ENCODE measurements at regions not wholly inside any gene's neighbourhood (a gene's known extent, or its start where the extent isn't known, plus 50 kb on each side); places are given as distances from the start of the nearest gene placed in this dataset.

- no peak overlapping the region for H3K4me2 ChIP-seq (ENCODE audit: low read length)
- CTCF ChIA-PET, result no interaction called here
- H2AFZ ChIP-seq (ENCODE audit: low read depth, low read length, poor library complexity, severe bottlenecking), result no peak overlapping the region
- no peaks in the 10 kb centered on the region for H4K20me1 ChIP-seq (ENCODE audit: insufficient read depth)
- DNase-seq (ENCODE audit: low read depth, low spot score) (no peak), ATAC-seq (no peak)
- TF ChIP-seq ELF1 (IDR thresholded peaks at IDR 0.05; ENCODE audit: borderline replicate concordance, low read depth) (no peak), SIN3A (IDR thresholded peaks at IDR 0.05; ENCODE audit: low read depth) (no peak), FOSL1 (IDR thresholded peaks at IDR 0.05; ENCODE audit: low read depth) (no peak)
- TF ChIP-seq, protein P1, sequence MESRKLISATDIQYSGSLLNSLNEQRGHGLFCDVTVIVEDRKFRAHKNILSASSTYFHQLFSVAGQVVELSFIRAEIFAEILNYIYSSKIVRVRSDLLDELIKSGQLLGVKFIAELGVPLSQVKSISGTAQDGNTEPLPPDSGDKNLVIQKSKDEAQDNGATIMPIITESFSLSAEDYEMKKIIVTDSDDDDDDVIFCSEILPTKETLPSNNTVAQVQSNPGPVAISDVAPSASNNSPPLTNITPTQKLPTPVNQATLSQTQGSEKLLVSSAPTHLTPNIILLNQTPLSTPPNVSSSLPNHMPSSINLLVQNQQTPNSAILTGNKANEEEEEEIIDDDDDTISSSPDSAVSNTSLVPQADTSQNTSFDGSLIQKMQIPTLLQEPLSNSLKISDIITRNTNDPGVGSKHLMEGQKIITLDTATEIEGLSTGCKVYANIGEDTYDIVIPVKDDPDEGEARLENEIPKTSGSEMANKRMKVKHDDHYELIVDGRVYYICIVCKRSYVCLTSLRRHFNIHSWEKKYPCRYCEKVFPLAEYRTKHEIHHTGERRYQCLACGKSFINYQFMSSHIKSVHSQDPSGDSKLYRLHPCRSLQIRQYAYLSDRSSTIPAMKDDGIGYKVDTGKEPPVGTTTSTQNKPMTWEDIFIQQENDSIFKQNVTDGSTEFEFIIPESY (IDR thresholded peaks at IDR 0.05; ENCODE audit: extremely low read depth, insufficient replicate concordance, low read length), result no peak
- H3K27ac ChIP-seq (ENCODE audit: low read depth, low read length), result no peak overlapping the region
- intact Hi-C loops (cut with micrococcal nuclease), result no loop called here
- BruUV-seq (replicated peaks), result no TSS peak
- H3K4me3 ChIP-seq (replicated peaks in 1 of 2; ENCODE audit: low read depth in 1 of 2, low read length in 2 of 2), result no peak overlapping the region
- no peaks in the 10 kb centered on the region for H3K9me2 ChIP-seq (ENCODE audit: insufficient read depth)
- RAD21 ChIA-PET (ENCODE audit: low non-redundant PET in 1 of 2, low total read pairs in 2 of 2, uncharacterized antibody in 2 of 2, unreplicated experiment in 2 of 2), result no interaction called here
- no peaks in the 10 kb centered on the region for H3K36me3 ChIP-seq (ENCODE audit: control insufficient read depth in 1 of 2, insufficient read depth in 2 of 2, low read length in 2 of 2)
- H3K9ac ChIP-seq (ENCODE audit: low read length), result no peak overlapping the region
- POLR2A ChIA-PET, result no interaction called here
- peaks cover 4% of the 10 kb centered on the region; the same call in 1 of the 2 replicates for H3K79me2 ChIP-seq (ENCODE audit: insufficient read depth, low read length)
- peaks cover 3 to 6% of the 10 kb centered on the region in 2 experiments; a peak in 3 of 4 replicates for H3K4me1 ChIP-seq (ENCODE audit: control insufficient read depth in 1 of 2, insufficient read depth in 2 of 2, low read length in 2 of 2)
- H3K9me3 ChIP-seq (ENCODE audit: control insufficient read depth in 1 of 2, insufficient read depth in 1 of 2, low read depth in 1 of 2, low read length in 2 of 2), result no peaks in the 10 kb centered on the region
- no peaks in the 10 kb centered on the region for H3K27me3 ChIP-seq (ENCODE audit: insufficient read depth, low read length)
Measured at GRCh38 chr4:118587116-118587831, 97.9 kb upstream of the METTL14 start.

- ChIA-PET POLR2A (no interaction called here), RAD21 (ENCODE audit: low non-redundant PET in 1 of 2, low total read pairs in 2 of 2, uncharacterized antibody in 2 of 2, unreplicated experiment in 2 of 2) (no interaction called here), CTCF (no interaction called here)
- no peak overlapping the region for H3K4me2 ChIP-seq (ENCODE audit: low read length)
- TF ChIP-seq ATF3 (IDR thresholded peaks at IDR 0.05) (no peak), POLR2A (IDR thresholded peaks at IDR 0.05; ENCODE audit: borderline replicate concordance, extremely low read depth, insufficient read depth, insufficient read length) (no peak)
- no peak overlapping the region for H2AFZ ChIP-seq (ENCODE audit: low read depth, low read length, poor library complexity, severe bottlenecking)
- ATAC-seq, result no peak
- H3K27ac ChIP-seq (ENCODE audit: low read depth, low read length), result no peak overlapping the region
- peaks cover 5% of the 10 kb centered on the region; the same call in 1 of the 2 replicates for H3K79me2 ChIP-seq (ENCODE audit: insufficient read depth, low read length)
- H3K27me3 ChIP-seq (ENCODE audit: insufficient read depth, low read length), result no peaks in the 10 kb centered on the region
- no peaks in the 10 kb centered on the region for H3K36me3 ChIP-seq (ENCODE audit: control insufficient read depth in 1 of 2, insufficient read depth in 2 of 2, low read length in 2 of 2)
- intact Hi-C loops (cut with micrococcal nuclease), result no loop called here
- no peak overlapping the region for H3K4me3 ChIP-seq (replicated peaks in 1 of 2; ENCODE audit: low read depth in 1 of 2, low read length in 2 of 2)
- BruUV-seq (replicated peaks), result no TSS peak
- H3K9me2 ChIP-seq (ENCODE audit: insufficient read depth), result no peaks in the 10 kb centered on the region
- no peaks in the 10 kb centered on the region for H3K9me3 ChIP-seq (ENCODE audit: control insufficient read depth in 1 of 2, insufficient read depth in 1 of 2, low read depth in 1 of 2, low read length in 2 of 2)
- H4K20me1 ChIP-seq (ENCODE audit: insufficient read depth), result no peaks in the 10 kb centered on the region
- no peak for DNase-seq (ENCODE audit: low read depth, low spot score)
- no peak overlapping the region for H3K9ac ChIP-seq (ENCODE audit: low read length)
- peaks cover 3 to 6% of the 10 kb centered on the region in 2 experiments; a peak in 3 of 4 replicates for H3K4me1 ChIP-seq (ENCODE audit: control insufficient read depth in 1 of 2, insufficient read depth in 2 of 2, low read length in 2 of 2)
Measured at GRCh38 chr4:118587946-118588345, 97.2 kb upstream of the METTL14 start.
